ENCODE measurements at regions not wholly inside any gene's neighbourhood (a gene's known extent, or its start where the extent isn't known, plus 50 kb on each side); places are given as distances from the start of the nearest gene placed in this dataset.

GRCh38 chr2:136253288-136254004, 135.5 kb upstream of the CXCR4 start:
- Histone ChIP-seq H3K27me3 (ENCODE audit: insufficient read depth, low read depth, low read length) (no peaks in the 10 kb centered on the region), H3K9ac (ENCODE audit: low read length) (no peak overlapping the region), H3F3A (ENCODE audit: insufficient read depth, low read length, poor library complexity, severe bottlenecking) (no peaks in the 10 kb centered on the region), H4K20me1 (ENCODE audit: insufficient read depth) (no peaks in the 10 kb centered on the region), H3K4me3 (ENCODE audit: low read length) (no peak overlapping the region), H3K27ac (ENCODE audit: low read length) (no peak overlapping the region), H3K9me2 (ENCODE audit: insufficient read depth, low read length) (no peaks in the 10 kb centered on the region), H2AFZ (ENCODE audit: low read depth, low read length) (no peak overlapping the region), H3K79me2 (replicated peaks; ENCODE audit: insufficient read depth, low read length) (no peaks in the 10 kb centered on the region), H3K9me3 (ENCODE audit: low read length) (no peaks in the 10 kb centered on the region), H3K4me2 (ENCODE audit: low read length) (no peak overlapping the region), H3K36me3 (ENCODE audit: insufficient read depth, low read length) (no peaks in the 10 kb centered on the region)
- TF ChIP-seq MXI1 (conservative IDR thresholded peaks at IDR 0.05; ENCODE audit: poor library complexity, severe bottlenecking), result no peak
- TF ChIP-seq POLR2AphosphoS5 (IDR thresholded peaks at IDR 0.05), result no peak
- TF ChIP-seq SMC3 (conservative IDR thresholded peaks at IDR 0.05; ENCODE audit: poor library complexity), result no peak
- TF ChIP-seq EP300 (conservative IDR thresholded peaks at IDR 0.05; ENCODE audit: poor library complexity, severe bottlenecking), result no peak
- TF ChIP-seq RAD21 (conservative IDR thresholded peaks at IDR 0.05), result no peak
- no peak for TF ChIP-seq CTCF (IDR thresholded peaks at IDR 0.05; ENCODE audit: poor library complexity, severe bottlenecking)
- no peak for TF ChIP-seq TAF1 (IDR thresholded peaks at IDR 0.05; ENCODE audit: low read depth)
- TF ChIP-seq REST (IDR thresholded peaks at IDR 0.05; ENCODE audit: borderline replicate concordance), result no peak
- TF ChIP-seq EZH2 (IDR thresholded peaks at IDR 0.05; ENCODE audit: borderline replicate concordance, insufficient read depth, low read length, poor library complexity, severe bottlenecking), result no peak

- no peaks in the 10 kb centered on the region for H4K20me1 ChIP-seq (ENCODE audit: insufficient read depth)
- no peak overlapping the region for H3K4me2 ChIP-seq (ENCODE audit: low read length)
- no peak overlapping the region for H3K4me3 ChIP-seq (ENCODE audit: low read length)
- H3K27me3 ChIP-seq (ENCODE audit: insufficient read depth, low read depth, low read length), result no peaks in the 10 kb centered on the region
- no peak overlapping the region for H3K9ac ChIP-seq (ENCODE audit: low read length)
- TF ChIP-seq EP300 (conservative IDR thresholded peaks at IDR 0.05; ENCODE audit: poor library complexity, severe bottlenecking), result no peak
- TF ChIP-seq CTCF (IDR thresholded peaks at IDR 0.05; ENCODE audit: poor library complexity, severe bottlenecking), result no peak
- no peak for TF ChIP-seq EZH2 (IDR thresholded peaks at IDR 0.05; ENCODE audit: borderline replicate concordance, insufficient read depth, low read length, poor library complexity, severe bottlenecking)
- TF ChIP-seq SMC3 (conservative IDR thresholded peaks at IDR 0.05; ENCODE audit: poor library complexity), result no peak
- no peak for TF ChIP-seq REST (IDR thresholded peaks at IDR 0.05; ENCODE audit: borderline replicate concordance)
- no peak for TF ChIP-seq TAF1 (IDR thresholded peaks at IDR 0.05; ENCODE audit: low read depth)
- TF ChIP-seq RAD21 (conservative IDR thresholded peaks at IDR 0.05), result no peak
- TF ChIP-seq MXI1 (conservative IDR thresholded peaks at IDR 0.05; ENCODE audit: poor library complexity, severe bottlenecking), result no peak
- TF ChIP-seq POLR2AphosphoS5 (IDR thresholded peaks at IDR 0.05), result no peak
- H3K36me3 ChIP-seq (ENCODE audit: insufficient read depth, low read length), result no peaks in the 10 kb centered on the region
- no peaks in the 10 kb centered on the region for H3K79me2 ChIP-seq (replicated peaks; ENCODE audit: insufficient read depth, low read length)
- no peaks in the 10 kb centered on the region for H3K9me2 ChIP-seq (ENCODE audit: insufficient read depth, low read length)
- H3K27ac ChIP-seq (ENCODE audit: low read length), result no peak overlapping the region
- no peaks in the 10 kb centered on the region for H3K9me3 ChIP-seq (ENCODE audit: low read length)
- H3F3A ChIP-seq (ENCODE audit: insufficient read depth, low read length, poor library complexity, severe bottlenecking), result no peaks in the 10 kb centered on the region
- H2AFZ ChIP-seq (ENCODE audit: low read depth, low read length), result no peak overlapping the region
Measured at GRCh38 chr2:136251885-136252585, 134.1 kb upstream of the CXCR4 start.

Measured in neural cell (in vitro differentiated cells).